Vagina (tissue), 2 donors: ENCODE measurements at regions not wholly inside any gene's neighbourhood (a gene's known extent, or its start where the extent isn't known, plus 50 kb on each side); places are given as distances from the start of the nearest gene placed in this dataset.

Source experiments
- DNase-seq, 2 donors: peaks; one replicate each; pipeline ENCODE4 v3.0.0-alpha.2; 2017; ENCODE audit errors: extremely low spot score in 2 of 2
- H3K27ac ChIP-seq: fragments of 200-600 bp; sonication (generic); one replicate; pipeline ENCODE4 v1.5.1; 2019
- H3K27me3 ChIP-seq: fragments of 200-600 bp; sonication (generic); one replicate; pipeline ENCODE4 v1.5.1; 2019
- H3K36me3 ChIP-seq, 2 donors: fragments of 200-600 bp; sonication (generic); one replicate each; pipeline ENCODE4 v1.5.1; 2017 to 2019
- H3K4me1 ChIP-seq: fragments of 200-600 bp; sonication (generic); one replicate; pipeline ENCODE4 v1.5.1; 2019
- H3K4me3 ChIP-seq, 2 donors: fragments of 200-600 bp; sonication (generic); 1 replicate in 1 of 2; 2 replicates in 1 of 2; pipeline ENCODE4 v1.5.1; 2016 to 2019
- H3K9me3 ChIP-seq: fragments of 200-600 bp; sonication (generic); one replicate; pipeline ENCODE4 v1.5.1; 2019
- CTCF ChIP-seq, 3 experiments: fragments of 450-650 bp in 2 of 3; fragments of 200-600 bp in 1 of 3; sonication (generic) in 1 of 3; IDR thresholded peaks; one replicate each; pipeline ENCODE4 v1.5.1; 2017 to 2019; ENCODE audit warnings: antibody characterized with exemption in 3 of 3, mild to moderate bottlenecking in 2 of 3, moderate library complexity in 2 of 3
- POLR2A ChIP-seq, 2 donors: fragments of 450-650 bp; IDR thresholded peaks; one replicate each; pipeline ENCODE4 v1.6.1; 2017; ENCODE audit warnings: antibody characterized with exemption in 2 of 2, mild to moderate bottlenecking in 2 of 2, moderate library complexity in 2 of 2
- POLR2AphosphoS5 ChIP-seq, 2 donors: sonication (generic); formaldehyde crosslinking; IDR thresholded peaks; one replicate each; pipeline ENCODE4 v1.9.0; 2017; ENCODE audit warnings: antibody characterized with exemption in 2 of 2, mild to moderate bottlenecking in 2 of 2, low read depth in 1 of 2; ENCODE audit not compliant: insufficient read depth in 1 of 2
- intact Hi-C: fragments of 100-400 bp; cut with DNase I; formaldehyde crosslinking; loops from one replicate; pipeline ENCODE4 v1.15.1; 2023

GRCh38 chr2:18398833-18399232 lies 161.6 kb downstream of the RDH14 start:
- H3K4me1 ChIP-seq = no peaks in the 10 kb centered on the region
- no peak overlapping the region for H3K27ac ChIP-seq
- DNase-seq = no peak
- no peaks in the 10 kb centered on the region for H3K36me3 ChIP-seq
- no peaks in the 10 kb centered on the region for H3K9me3 ChIP-seq
- H3K27me3 ChIP-seq = no peaks in the 10 kb centered on the region
- no peak overlapping the region for H3K4me3 ChIP-seq
- intact Hi-C loops = no loop called here
- no peak for TF ChIP-seq POLR2A (IDR thresholded peaks at IDR 0.05)
- no peak for TF ChIP-seq CTCF (IDR thresholded peaks at IDR 0.05)
- TF ChIP-seq POLR2AphosphoS5 (IDR thresholded peaks at IDR 0.05; ENCODE audit: insufficient read depth in 1 of 2, low read depth in 1 of 2) = no peak

GRCh38 chr2:18396329-18397010 lies 164.0 kb downstream of the RDH14 start:
- no peak for DNase-seq
- Histone ChIP-seq H3K4me1 (no peaks in the 10 kb centered on the region), H3K4me3 (no peak overlapping the region), H3K9me3 (no peaks in the 10 kb centered on the region), H3K36me3 (no peaks in the 10 kb centered on the region), H3K27ac (no peak overlapping the region), H3K27me3 (no peaks in the 10 kb centered on the region)
- intact Hi-C loops = no loop called here
- TF ChIP-seq POLR2A (IDR thresholded peaks at IDR 0.05) (no peak), POLR2AphosphoS5 (IDR thresholded peaks at IDR 0.05; ENCODE audit: insufficient read depth in 1 of 2, low read depth in 1 of 2) (no peak), CTCF (IDR thresholded peaks at IDR 0.05) (no peak)

GRCh38 chr2:18395555-18395954 lies 164.9 kb downstream of the RDH14 start:
- intact Hi-C loops = no loop called here
- no peak for DNase-seq
- H3K27me3 ChIP-seq = no peaks in the 10 kb centered on the region
- no peak overlapping the region for H3K4me3 ChIP-seq
- H3K36me3 ChIP-seq = no peaks in the 10 kb centered on the region
- H3K4me1 ChIP-seq = no peaks in the 10 kb centered on the region
- TF ChIP-seq CTCF (IDR thresholded peaks at IDR 0.05) (no peak), POLR2AphosphoS5 (IDR thresholded peaks at IDR 0.05; ENCODE audit: insufficient read depth in 1 of 2, low read depth in 1 of 2) (no peak), POLR2A (IDR thresholded peaks at IDR 0.05) (no peak)
- H3K27ac ChIP-seq = no peak overlapping the region
- no peaks in the 10 kb centered on the region for H3K9me3 ChIP-seq

GRCh38 chr2:18387441-18388206 lies 172.8 kb downstream of the RDH14 start:
- Histone ChIP-seq H3K4me1 (no peaks in the 10 kb centered on the region), H3K36me3 (no peaks in the 10 kb centered on the region), H3K4me3 (no peak overlapping the region), H3K27me3 (no peaks in the 10 kb centered on the region), H3K9me3 (no peaks in the 10 kb centered on the region), H3K27ac (no peak overlapping the region)
- intact Hi-C loops = loop anchor here (5.0 to 10.0 kb wide), 2 partner anchors 975 to 1467 kb away; no protein-coding TSS in a partner anchor
- no peak for DNase-seq
- no peak for TF ChIP-seq POLR2A (IDR thresholded peaks at IDR 0.05)
- peak; percentile 70 to 86 (median 82) for TF ChIP-seq CTCF (IDR thresholded peaks at IDR 0.05)

GRCh38 chr2:18384242-18384641 lies 176.2 kb downstream of the RDH14 start:
- no peak for DNase-seq
- Histone ChIP-seq H3K4me3 (no peak overlapping the region), H3K36me3 (no peaks in the 10 kb centered on the region), H3K27me3 (no peaks in the 10 kb centered on the region), H3K4me1 (no peaks in the 10 kb centered on the region), H3K9me3 (no peaks in the 10 kb centered on the region), H3K27ac (no peak overlapping the region)
- intact Hi-C loops = loop anchor here (10.0 kb wide), 1 partner anchor 1471 kb away; no protein-coding TSS in a partner anchor
- TF ChIP-seq CTCF (IDR thresholded peaks at IDR 0.05) = no peak
- TF ChIP-seq POLR2AphosphoS5 (IDR thresholded peaks at IDR 0.05; ENCODE audit: insufficient read depth in 1 of 2, low read depth in 1 of 2) = no peak
- no peak for TF ChIP-seq POLR2A (IDR thresholded peaks at IDR 0.05)
